Keratinocyte (primary cell): ENCODE measurements at regions not wholly inside any gene's neighbourhood (a gene's known extent, or its start where the extent isn't known, plus 50 kb on each side); places are given as distances from the start of the nearest gene placed in this dataset.

ENCODE experiments used
- DNase-seq: peaks from one replicate; pipeline ENCODE4 v3.0.0-alpha.2; 2011; ENCODE audit warnings: low read depth, missing footprints, low spot score
- FAIRE-seq: peaks from 2 replicates; lab custom pipeline; 2011; peaks lifted over from hg19 to GRCh38; lab: Jason Lieb, UNC
- H2AFZ ChIP-seq: 2 replicates; pipeline ENCODE4 v1.6.0; 2012; ENCODE audit warnings: low read length, control low read depth, inconsistent platforms; ENCODE audit not compliant: control insufficient read depth
- H3K27ac ChIP-seq: 2 replicates; pipeline ENCODE4 v1.5.1; 2011; ENCODE audit warnings: low read length; ENCODE audit not compliant: control insufficient read depth, insufficient read depth
- H3K27me3 ChIP-seq: 3 replicates; pipeline ENCODE4 v1.6.0; 2011; ENCODE audit warnings: low read length; ENCODE audit not compliant: control insufficient read depth, insufficient read depth; ENCODE audit errors: extremely low read depth
- H3K36me3 ChIP-seq, 2 experiments: 2 replicates in 1 of 2; 3 replicates in 1 of 2; pipeline ENCODE4 v1.5.1; 2011; ENCODE audit warnings: low read length in 2 of 2, mild to moderate bottlenecking in 1 of 2; ENCODE audit not compliant: control insufficient read depth in 2 of 2, insufficient read depth in 2 of 2; ENCODE audit errors: extremely low read depth in 1 of 2
- H3K4me1 ChIP-seq: 3 replicates; pipeline ENCODE4 v1.5.1; 2011; ENCODE audit warnings: low read length; ENCODE audit not compliant: control insufficient read depth, insufficient read depth; ENCODE audit errors: extremely low read depth
- H3K4me2 ChIP-seq: 3 replicates; pipeline ENCODE4 v1.6.0; 2011; ENCODE audit warnings: low read depth, low read length; ENCODE audit not compliant: control insufficient read depth, insufficient read depth; ENCODE audit errors: extremely low read depth
- H3K4me3 ChIP-seq, 3 experiments: fragments of 200-600 bp in 1 of 3; sonication (generic) in 1 of 3; 2 replicates in 2 of 3; 3 replicates in 1 of 3; pipeline ENCODE4 v1.5.1; 2011 to 2016; ENCODE audit warnings: low read length in 3 of 3, mild to moderate bottlenecking in 3 of 3, control low read depth in 2 of 3, inconsistent platforms in 1 of 3, low read depth in 1 of 3, mixed read lengths in 1 of 3, mixed run types in 1 of 3, moderate library complexity in 1 of 3; ENCODE audit not compliant: control insufficient read depth in 2 of 3, insufficient read depth in 2 of 3; ENCODE audit errors: extremely low read depth in 1 of 3
- H3K79me2 ChIP-seq: 2 replicates; pipeline ENCODE4 v1.6.0; 2012; ENCODE audit warnings: low read length; ENCODE audit not compliant: control insufficient read depth, insufficient read depth
- H3K9ac ChIP-seq: 3 replicates; pipeline ENCODE4 v1.6.0; 2011; ENCODE audit warnings: low read length; ENCODE audit not compliant: control insufficient read depth, insufficient read depth; ENCODE audit errors: extremely low read depth
- H3K9me1 ChIP-seq: 3 replicates; pipeline ENCODE4 v1.6.0; 2011; ENCODE audit warnings: low read length; ENCODE audit not compliant: control insufficient read depth, insufficient read depth; ENCODE audit errors: extremely low read depth
- H3K9me3 ChIP-seq: 2 replicates; pipeline ENCODE4 v1.5.1; 2012; ENCODE audit warnings: low read depth, low read length; ENCODE audit not compliant: control insufficient read depth
- H4K20me1 ChIP-seq: 3 replicates; pipeline ENCODE4 v1.6.0; 2011; ENCODE audit warnings: low read length; ENCODE audit not compliant: control insufficient read depth, insufficient read depth; ENCODE audit errors: extremely low read depth
- CTCF ChIP-seq, 3 experiments: IDR thresholded peaks in 1 of 3; conservative IDR thresholded peaks in 1 of 3; optimal IDR thresholded peaks in 1 of 3; 2 replicates in 2 of 3; 3 replicates in 1 of 3; pipeline versions ENCODE3 to v1.5.1; 2011; ENCODE audit warnings: low read length in 3 of 3, mild to moderate bottlenecking in 3 of 3, moderate library complexity in 2 of 3, control low read depth in 1 of 3, inconsistent platforms in 1 of 3; ENCODE audit not compliant: insufficient read depth in 2 of 3; ENCODE audit errors: extremely low read depth in 1 of 3
- EZH2 ChIP-seq: IDR thresholded peaks from one replicate; pipeline ENCODE4 v1.6.1; 2012; ENCODE audit warnings: inconsistent platforms, mild to moderate bottlenecking, low read length, moderate library complexity
- dilution Hi-C: fragments of 300-500 bp; cut with MboI; formaldehyde crosslinking; loops from one replicate; pipeline ENCODE4 v1.7.0; 2020; ENCODE audit warnings: low sequenced_read_pairs; ENCODE audit not compliant: extremely low pct_ligation_motif_present

GRCh38 chr5:31113101-31113500, 80.4 kb upstream of the CDH6 start:
- no peaks in the 10 kb centered on the region for H3K79me2 ChIP-seq
- no peak overlapping the region for H3K9ac ChIP-seq
- no peak overlapping the region for H3K4me3 ChIP-seq
- dilution Hi-C loops, result no loop called here
- no peak overlapping the region for H3K27ac ChIP-seq
- DNase-seq, result no peak
- H2AFZ ChIP-seq, result peak overlapping the region; percentile 30
- H3K9me1 ChIP-seq, result no peaks in the 10 kb centered on the region
- no peaks in the 10 kb centered on the region for H4K20me1 ChIP-seq
- no peaks in the 10 kb centered on the region for H3K9me3 ChIP-seq
- no peak overlapping the region for H3K4me2 ChIP-seq
- TF ChIP-seq EZH2, result no peak
- TF ChIP-seq CTCF (optimal IDR thresholded peaks at IDR 0.05 in 1 of 3, IDR thresholded peaks at IDR 0.05 in 1 of 3, conservative IDR thresholded peaks at IDR 0.05 in 1 of 3; ENCODE audit: extremely low read depth in 1 of 3, insufficient read depth in 2 of 3, low read length in 3 of 3), result no peak
- no peaks in the 10 kb centered on the region for H3K36me3 ChIP-seq
- no peaks in the 10 kb centered on the region for H3K27me3 ChIP-seq
- H3K4me1 ChIP-seq, result no peaks in the 10 kb centered on the region
- no peak for FAIRE-seq

GRCh38 chr5:31107091-31107518, 86.4 kb upstream of the CDH6 start:
- H4K20me1 ChIP-seq, result no peaks in the 10 kb centered on the region
- H3K9me3 ChIP-seq, result no peaks in the 10 kb centered on the region
- H3K9ac ChIP-seq, result no peak overlapping the region
- no peak for DNase-seq
- H3K27ac ChIP-seq, result no peak overlapping the region
- H3K79me2 ChIP-seq, result no peaks in the 10 kb centered on the region
- no peak for FAIRE-seq
- H3K9me1 ChIP-seq, result no peaks in the 10 kb centered on the region
- dilution Hi-C loops, result no loop called here
- H3K4me2 ChIP-seq, result no peak overlapping the region
- no peaks in the 10 kb centered on the region for H3K4me1 ChIP-seq
- TF ChIP-seq EZH2, result no peak
- H3K4me3 ChIP-seq, result no peak overlapping the region
- H3K36me3 ChIP-seq, result no peaks in the 10 kb centered on the region
- H2AFZ ChIP-seq, result peak overlapping the region; percentile 32
- no peaks in the 10 kb centered on the region for H3K27me3 ChIP-seq

- Histone ChIP-seq H3K27ac (no peak overlapping the region), H3K9me1 (no peaks in the 10 kb centered on the region), H2AFZ (no peak overlapping the region), H4K20me1 (no peaks in the 10 kb centered on the region), H3K9ac (no peak overlapping the region), H3K79me2 (no peaks in the 10 kb centered on the region), H3K27me3 (no peaks in the 10 kb centered on the region), H3K4me3 (no peak overlapping the region), H3K4me2 (no peak overlapping the region), H3K36me3 (no peaks in the 10 kb centered on the region), H3K4me1 (no peaks in the 10 kb centered on the region), H3K9me3 (no peaks in the 10 kb centered on the region)
- DNase-seq (no peak), FAIRE-seq (no peak)
- dilution Hi-C loops, result no loop called here
- TF ChIP-seq CTCF (optimal IDR thresholded peaks at IDR 0.05 in 1 of 3, IDR thresholded peaks at IDR 0.05 in 1 of 3, conservative IDR thresholded peaks at IDR 0.05 in 1 of 3; ENCODE audit: extremely low read depth in 1 of 3, insufficient read depth in 2 of 3, low read length in 3 of 3), result no peak
These were observed 86.8 kb upstream of the CDH6 start for GRCh38 chr5:31106691-31107090.
